ENCODE measurements at regions not wholly inside any gene's neighbourhood (a gene's known extent, or its start where the extent isn't known, plus 50 kb on each side); places are given as distances from the start of the nearest gene placed in this dataset.

- DNase-seq (ENCODE audit: low read depth), result no peak
Observed at GRCh38 chr7:98565103-98565502, 52.0 kb upstream of the NPTX2 start.

GRCh38 chr7:98562871-98563495 is 54.1 kb upstream of the NPTX2 start:
- DNase-seq (ENCODE audit: low read depth), result no peak

- DNase-seq (ENCODE audit: low read depth), result peak; percentile 95
Observed at GRCh38 chr7:98562381-98562823, 54.7 kb upstream of the NPTX2 start.

- peak; percentile 84 for DNase-seq (ENCODE audit: low read depth)
Observed at GRCh38 chr7:98559958-98560357, 57.1 kb upstream of the NPTX2 start.

GRCh38 chr7:98559219-98559618 is 57.9 kb upstream of the NPTX2 start:
- no peak for DNase-seq (ENCODE audit: low read depth)

- no peak for DNase-seq (ENCODE audit: low read depth)
Observed at GRCh38 chr7:98557538-98558031, 59.5 kb upstream of the NPTX2 start.

GRCh38 chr7:98556288-98556687 is 60.8 kb upstream of the NPTX2 start:
- DNase-seq (ENCODE audit: low read depth), result no peak

- peak; percentile 62 for DNase-seq (ENCODE audit: low read depth)
Observed at GRCh38 chr7:98555403-98555802, 61.7 kb upstream of the NPTX2 start.

- peak; percentile 89 for DNase-seq (ENCODE audit: low read depth)
Observed at GRCh38 chr7:98553666-98554065, 63.4 kb upstream of the NPTX2 start.

- DNase-seq (ENCODE audit: low read depth), result no peak
Observed at GRCh38 chr7:98551611-98552273, 65.3 kb upstream of the NPTX2 start.

GRCh38 chr7:98548971-98549370 is 68.1 kb upstream of the NPTX2 start:
- DNase-seq (ENCODE audit: low read depth), result peak; percentile 41

GRCh38 chr7:98548370-98548769 is 68.7 kb upstream of the NPTX2 start:
- DNase-seq (ENCODE audit: low read depth), result no peak

GRCh38 chr7:98541101-98541500 is 76.0 kb upstream of the NPTX2 start:
- DNase-seq (ENCODE audit: low read depth), result no peak

GRCh38 chr7:98539865-98540264 is 77.2 kb upstream of the NPTX2 start:
- no peak for DNase-seq (ENCODE audit: low read depth)

- DNase-seq (ENCODE audit: low read depth), result no peak
Observed at GRCh38 chr7:98536803-98537202, 80.3 kb upstream of the NPTX2 start.

GRCh38 chr7:98534493-98534892 is 82.6 kb upstream of the NPTX2 start:
- DNase-seq (ENCODE audit: low read depth), result no peak

GRCh38 chr7:98531717-98532116 is 85.4 kb upstream of the NPTX2 start:
- no peak for DNase-seq (ENCODE audit: low read depth)

GRCh38 chr7:98528079-98528478 is 89.0 kb upstream of the NPTX2 start:
- DNase-seq (ENCODE audit: low read depth), result no peak

GRCh38 chr7:98526059-98526458 is 91.0 kb upstream of the NPTX2 start:
- no peak for DNase-seq (ENCODE audit: low read depth)

- no peak for DNase-seq (ENCODE audit: low read depth)
Observed at GRCh38 chr7:98521089-98521692, 95.9 kb upstream of the NPTX2 start.

GRCh38 chr7:98520356-98520951 is 96.6 kb upstream of the NPTX2 start:
- no peak for DNase-seq (ENCODE audit: low read depth)

- DNase-seq (ENCODE audit: low read depth), result no peak
Observed at GRCh38 chr7:98518159-98518947, 98.7 kb upstream of the NPTX2 start.

Measured in LHCN-M2 (cell line).